ENCODE measurements at regions not wholly inside any gene's neighbourhood (a gene's known extent, or its start where the extent isn't known, plus 50 kb on each side); places are given as distances from the start of the nearest gene placed in this dataset.

DNA sequence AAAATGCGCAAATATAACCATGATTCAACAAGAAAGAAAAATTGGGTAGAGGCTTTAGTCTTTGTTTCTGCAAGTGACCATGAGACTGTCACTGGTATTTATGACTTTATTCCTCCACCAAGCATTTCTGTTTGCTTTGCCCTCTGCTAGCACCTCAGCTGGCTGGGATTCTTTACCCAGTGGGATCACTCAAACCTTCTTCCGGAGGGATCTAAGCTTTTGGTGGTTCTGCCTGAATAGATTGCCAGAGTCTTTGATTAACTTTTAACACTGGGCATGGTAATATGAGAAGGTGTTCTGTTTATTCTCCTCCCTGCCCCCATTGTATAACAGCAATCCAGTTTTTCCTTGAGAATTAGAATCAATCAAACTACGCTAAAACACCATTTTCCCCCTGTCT lies 59.1 kb upstream of the FBN2 start:
- Histone ChIP-seq H4K20me1 (ENCODE audit: insufficient read depth, low read length) (no peaks in the 10 kb centered on the region), H3K4me3 (replicated peaks in 1 of 3; ENCODE audit: insufficient read depth in 1 of 3, low read depth in 2 of 3, low read length in 3 of 3) (no peak overlapping the region), H3K4me1 (ENCODE audit: insufficient read depth, low read length) (no peaks in the 10 kb centered on the region), H3K27ac (ENCODE audit: extremely low read length, insufficient read depth, low read length) (no peak overlapping the region), H3K36me3 (replicated peaks in 1 of 2; ENCODE audit: control insufficient read depth in 1 of 2, insufficient read depth in 2 of 2, low read length in 2 of 2) (no peaks in the 10 kb centered on the region), H2AFZ (ENCODE audit: low read length) (no peak overlapping the region), H3K9me3 (ENCODE audit: low read length) (peaks cover 6% of the 10 kb centered on the region), H3K79me2 (ENCODE audit: insufficient read depth, low read length) (no peaks in the 10 kb centered on the region), H3K27me3 (ENCODE audit: control insufficient read depth in 1 of 2, insufficient read depth in 2 of 2, low read length in 2 of 2) (no peaks in the 10 kb centered on the region), H3K9ac (ENCODE audit: insufficient read depth, low read depth, low read length) (no peak overlapping the region), H3K4me2 (ENCODE audit: low read depth, low read length) (no peak overlapping the region)
- intact Hi-C loops (cut with micrococcal nuclease; ENCODE audit: unreplicated experiment) (no loop called here), in situ Hi-C loops (cut with HindIII; ENCODE audit: extremely low pct_ligation_motif_present, low pct_unique_long_range_greater_than_20kb) (no loop called here)
- 3% methylated on average over 3 of the region's 3 CpGs for WGBS (ENCODE audit: low lambda C conversion rate)
- ChIA-PET POLR2A (no interaction called here), CTCF (ENCODE audit: low intra/inter-chr PET ratio, low total read pairs) (no interaction called here)
- FAIRE-seq (no peak), DNase-seq (ENCODE audit: low spot score) (no peak), ATAC-seq (no peak)
- TF ChIP-seq ZNF24 (IDR thresholded peaks at IDR 0.05): no peak
- no peak for TF ChIP-seq MBD4 (IDR thresholded peaks at IDR 0.05; ENCODE audit: borderline replicate concordance, low read length)
- no peak for TF ChIP-seq KMT2B (CRISPR knock-in tag; IDR thresholded peaks at IDR 0.05)
- no peak for TF ChIP-seq ZSCAN29 (CRISPR knock-in tag; conservative IDR thresholded peaks at IDR 0.05)
- TF ChIP-seq, protein P1, sequence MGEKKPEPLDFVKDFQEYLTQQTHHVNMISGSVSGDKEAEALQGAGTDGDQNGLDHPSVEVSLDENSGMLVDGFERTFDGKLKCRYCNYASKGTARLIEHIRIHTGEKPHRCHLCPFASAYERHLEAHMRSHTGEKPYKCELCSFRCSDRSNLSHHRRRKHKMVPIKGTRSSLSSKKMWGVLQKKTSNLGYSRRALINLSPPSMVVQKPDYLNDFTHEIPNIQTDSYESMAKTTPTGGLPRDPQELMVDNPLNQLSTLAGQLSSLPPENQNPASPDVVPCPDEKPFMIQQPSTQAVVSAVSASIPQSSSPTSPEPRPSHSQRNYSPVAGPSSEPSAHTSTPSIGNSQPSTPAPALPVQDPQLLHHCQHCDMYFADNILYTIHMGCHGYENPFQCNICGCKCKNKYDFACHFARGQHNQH (CRISPR knock-in tag; IDR thresholded peaks at IDR 0.05): no peak
- no peak for TF ChIP-seq ZFYVE20 (CRISPR knock-in tag; IDR thresholded peaks at IDR 0.05; ENCODE audit: borderline replicate concordance, low read depth)
- no peak for TF ChIP-seq FOXK2 (IDR thresholded peaks at IDR 0.05)
- no peak for TF ChIP-seq GTF2F1 (IDR thresholded peaks at IDR 0.05; ENCODE audit: low read length)
- no TSS peak for BruUV-seq (replicated peaks)

DNA sequence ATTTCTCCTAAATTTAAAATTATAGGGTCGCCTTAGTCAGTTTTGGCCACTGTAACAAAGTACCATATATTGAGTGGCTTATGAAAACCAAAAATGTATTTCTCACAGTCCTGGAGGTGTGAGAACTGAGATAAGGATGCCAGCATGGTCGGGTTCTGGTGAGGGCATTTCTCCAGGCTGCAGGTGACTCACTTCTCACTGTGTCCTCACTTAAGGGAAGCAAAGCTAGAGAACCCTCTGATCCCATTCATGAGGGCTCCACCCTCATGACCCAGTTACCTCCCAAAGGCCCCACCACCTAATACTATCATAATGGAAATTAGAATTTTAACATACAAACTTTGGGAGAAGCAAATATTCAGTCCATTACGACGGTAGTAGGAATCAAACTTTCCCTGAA lies 75.1 kb upstream of the FBN2 start:
- in situ Hi-C loops (cut with HindIII; ENCODE audit: extremely low pct_ligation_motif_present, low pct_unique_long_range_greater_than_20kb): no loop called here
- TF ChIP-seq ARHGAP35 (CRISPR knock-in tag; IDR thresholded peaks at IDR 0.05; ENCODE audit: borderline replicate concordance): no peak
- TF ChIP-seq ZBTB2 (CRISPR knock-in tag; IDR thresholded peaks at IDR 0.05; ENCODE audit: low read depth): no peak
- TF ChIP-seq RBFOX2 (IDR thresholded peaks at IDR 0.05; ENCODE audit: low read depth, low read length): no peak
- TF ChIP-seq ATAD3A (CRISPR knock-in tag; IDR thresholded peaks at IDR 0.05): no peak
- TF ChIP-seq FOXK2 (IDR thresholded peaks at IDR 0.05): no peak
- TF ChIP-seq ELF4 (CRISPR knock-in tag; IDR thresholded peaks at IDR 0.05; ENCODE audit: borderline replicate concordance): no peak
- TF ChIP-seq, protein P2, sequence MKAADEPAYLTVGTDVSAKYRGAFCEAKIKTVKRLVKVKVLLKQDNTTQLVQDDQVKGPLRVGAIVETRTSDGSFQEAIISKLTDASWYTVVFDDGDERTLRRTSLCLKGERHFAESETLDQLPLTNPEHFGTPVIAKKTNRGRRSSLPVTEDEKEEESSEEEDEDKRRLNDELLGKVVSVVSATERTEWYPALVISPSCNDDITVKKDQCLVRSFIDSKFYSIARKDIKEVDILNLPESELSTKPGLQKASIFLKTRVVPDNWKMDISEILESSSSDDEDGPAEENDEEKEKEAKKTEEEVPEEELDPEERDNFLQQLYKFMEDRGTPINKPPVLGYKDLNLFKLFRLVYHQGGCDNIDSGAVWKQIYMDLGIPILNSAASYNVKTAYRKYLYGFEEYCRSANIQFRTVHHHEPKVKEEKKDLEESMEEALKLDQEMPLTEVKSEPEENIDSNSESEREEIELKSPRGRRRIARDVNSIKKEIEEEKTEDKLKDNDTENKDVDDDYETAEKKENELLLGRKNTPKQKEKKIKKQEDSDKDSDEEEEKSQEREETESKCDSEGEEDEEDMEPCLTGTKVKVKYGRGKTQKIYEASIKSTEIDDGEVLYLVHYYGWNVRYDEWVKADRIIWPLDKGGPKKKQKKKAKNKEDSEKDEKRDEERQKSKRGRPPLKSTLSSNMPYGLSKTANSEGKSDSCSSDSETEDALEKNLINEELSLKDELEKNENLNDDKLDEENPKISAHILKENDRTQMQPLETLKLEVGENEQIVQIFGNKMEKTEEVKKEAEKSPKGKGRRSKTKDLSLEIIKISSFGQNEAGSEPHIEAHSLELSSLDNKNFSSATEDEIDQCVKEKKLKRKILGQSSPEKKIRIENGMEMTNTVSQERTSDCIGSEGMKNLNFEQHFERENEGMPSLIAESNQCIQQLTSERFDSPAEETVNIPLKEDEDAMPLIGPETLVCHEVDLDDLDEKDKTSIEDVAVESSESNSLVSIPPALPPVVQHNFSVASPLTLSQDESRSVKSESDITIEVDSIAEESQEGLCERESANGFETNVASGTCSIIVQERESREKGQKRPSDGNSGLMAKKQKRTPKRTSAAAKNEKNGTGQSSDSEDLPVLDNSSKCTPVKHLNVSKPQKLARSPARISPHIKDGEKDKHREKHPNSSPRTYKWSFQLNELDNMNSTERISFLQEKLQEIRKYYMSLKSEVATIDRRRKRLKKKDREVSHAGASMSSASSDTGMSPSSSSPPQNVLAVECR (CRISPR knock-in tag; IDR thresholded peaks at IDR 0.05; ENCODE audit: borderline replicate concordance): no peak

More for the DNA sequence above, 75.1 kb upstream of the FBN2 start:
- Histone ChIP-seq H3K27me3 (ENCODE audit: control insufficient read depth in 1 of 2, insufficient read depth in 2 of 2, low read length in 2 of 2) (no peaks in the 10 kb centered on the region), H4K20me1 (ENCODE audit: insufficient read depth, low read length) (no peaks in the 10 kb centered on the region), H3K4me1 (ENCODE audit: insufficient read depth, low read length) (no peaks in the 10 kb centered on the region), H2AFZ (ENCODE audit: low read length) (no peak overlapping the region), H3K36me3 (replicated peaks in 1 of 2; ENCODE audit: control insufficient read depth in 1 of 2, insufficient read depth in 2 of 2, low read length in 2 of 2) (no peaks in the 10 kb centered on the region), H3K4me2 (ENCODE audit: low read depth, low read length) (no peak overlapping the region), H3K27ac (ENCODE audit: extremely low read length, insufficient read depth, low read length) (no peak overlapping the region), H3K79me2 (ENCODE audit: insufficient read depth, low read length) (no peaks in the 10 kb centered on the region), H3K9me3 (ENCODE audit: low read length) (peaks cover 11% of the 10 kb centered on the region; the same call in 1 of the 2 replicates), H3K4me3 (replicated peaks in 1 of 3; ENCODE audit: insufficient read depth in 1 of 3, low read depth in 2 of 3, low read length in 3 of 3) (no peak overlapping the region), H3K9ac (ENCODE audit: insufficient read depth, low read depth, low read length) (no peak overlapping the region)
- no TSS peak for BruUV-seq (replicated peaks)
- FAIRE-seq (no peak), DNase-seq (ENCODE audit: low spot score) (no peak), ATAC-seq (no peak)
- 11% methylated on average over 4 of the region's 4 CpGs for WGBS (ENCODE audit: low lambda C conversion rate)
- ChIA-PET CTCF (ENCODE audit: low intra/inter-chr PET ratio, low total read pairs) (no interaction called here), POLR2A (no interaction called here)
- intact Hi-C loops (cut with micrococcal nuclease; ENCODE audit: unreplicated experiment): no loop called here

Measured in HepG2 (cell line).